IMR-90 (cell line): ENCODE measurements at regions not wholly inside any gene's neighbourhood (a gene's known extent, or its start where the extent isn't known, plus 50 kb on each side); places are given as distances from the start of the nearest gene placed in this dataset.

ENCODE experiments used
- ATAC-seq: fragments of 200-7000 bp; cut with Tn5 transposase; 2 replicates; pipeline ENCODE4 v1.9.1; 2020; ENCODE audit warnings: low read depth, mild to moderate bottlenecking, moderate library complexity
- BruUV-seq: library from RNA; stranded (reverse); fragments of 400-500 nt; replicated peaks from 2 replicates; lab custom pipeline; 2021; lab: Mats Ljungman, UMichigan
- CTCF ChIA-PET: fragments of 300-600 bp; formaldehyde crosslinking; extraction: SDS; loops from one replicate; lab custom pipeline; 2021; ENCODE audit warnings: antibody characterized with exemption; lab: Yijun Ruan, JAX
- POLR2A ChIA-PET: fragments of 300-600 bp; sonication (Branson Sonifier 250); formaldehyde crosslinking; loops from one replicate; lab custom pipeline; 2022; ENCODE audit warnings: antibody characterized with exemption; ENCODE audit not compliant: unreplicated experiment; lab: Charles Lee
- DNase-seq: peaks from one replicate; pipeline ENCODE4 v3.0.0; 2013
- H2AFZ ChIP-seq: replicated peaks from 2 replicates; pipeline ENCODE3; 2013; ENCODE audit warnings: low read length, mild to moderate bottlenecking; ENCODE audit not compliant: poor library complexity
- H2AK5ac ChIP-seq: 2 replicates; pipeline ENCODE4 v1.6.1; 2013; ENCODE audit warnings: low read depth, low read length, inconsistent platforms
- H2AK9ac ChIP-seq: replicated peaks from 2 replicates; pipeline ENCODE3; 2013; ENCODE audit warnings: mild to moderate bottlenecking, low read depth, low read length, moderate library complexity; ENCODE audit not compliant: poor library complexity
- H2BK120ac ChIP-seq: 2 replicates; pipeline ENCODE4 v1.6.1; 2013; ENCODE audit warnings: low read depth, low read length, inconsistent platforms
- H2BK15ac ChIP-seq: 3 replicates; pipeline ENCODE4 v1.6.1; 2013; ENCODE audit warnings: low read depth, low read length, inconsistent platforms
- H2BK20ac ChIP-seq: 2 replicates; pipeline ENCODE4 v1.6.1; 2013; ENCODE audit warnings: low read depth, mild to moderate bottlenecking, inconsistent platforms, low read length, moderate library complexity
- H2BK5ac ChIP-seq: 2 replicates; pipeline ENCODE4 v1.6.1; 2013; ENCODE audit warnings: mild to moderate bottlenecking, low read depth, low read length, inconsistent platforms; ENCODE audit not compliant: poor library complexity, severe bottlenecking
- H3K14ac ChIP-seq: replicated peaks from 2 replicates; pipeline ENCODE4 v1.6.1; 2013; ENCODE audit warnings: low read depth, low read length, inconsistent platforms
- H3K18ac ChIP-seq: 2 replicates; pipeline ENCODE4 v1.6.1; 2013; ENCODE audit warnings: low read depth, low read length, control low read depth
- H3K23ac ChIP-seq: 2 replicates; pipeline ENCODE4 v1.6.1; 2013; ENCODE audit warnings: low read depth, low read length, inconsistent platforms
- H3K27ac ChIP-seq: 2 replicates; pipeline ENCODE4 v1.5.1; 2013; ENCODE audit warnings: mild to moderate bottlenecking, control low read depth, low read length; ENCODE audit not compliant: insufficient read depth
- H3K27me3 ChIP-seq: 2 replicates; pipeline ENCODE4 v1.6.1; 2013; ENCODE audit warnings: low read length; ENCODE audit not compliant: control insufficient read depth, insufficient read depth
- H3K36me3 ChIP-seq: 2 replicates; pipeline ENCODE4 v1.6.1; 2013; ENCODE audit warnings: low read length, mixed read lengths; ENCODE audit not compliant: control insufficient read depth, insufficient read depth
- H3K4ac ChIP-seq: 2 replicates; pipeline ENCODE4 v1.6.1; 2013; ENCODE audit warnings: low read depth, low read length, inconsistent platforms
- H3K4me1 ChIP-seq: 2 replicates; pipeline ENCODE4 v1.6.1; 2013; ENCODE audit warnings: low read length, mixed read lengths; ENCODE audit not compliant: control insufficient read depth, insufficient read depth
- H3K4me2 ChIP-seq: 2 replicates; pipeline ENCODE4 v1.6.1; 2013; ENCODE audit warnings: low read depth, mild to moderate bottlenecking, control low read depth, low read length, moderate library complexity
- H3K4me3 ChIP-seq: 2 replicates; pipeline ENCODE4 v1.5.1; 2013; ENCODE audit warnings: low read depth, mild to moderate bottlenecking, control low read depth, low read length, moderate library complexity; ENCODE audit not compliant: insufficient read depth
- H3K56ac ChIP-seq: 2 replicates; pipeline ENCODE4 v1.6.1; 2013; ENCODE audit warnings: low read length, inconsistent platforms; ENCODE audit not compliant: insufficient read depth; ENCODE audit errors: extremely low read depth
- H3K79me1 ChIP-seq, 2 experiments: 2 replicates each; pipeline ENCODE4 v1.6.1; 2013; ENCODE audit warnings: low read length in 2 of 2, inconsistent platforms in 1 of 2, low read depth in 1 of 2
- H3K9ac ChIP-seq: 2 replicates; pipeline ENCODE4 v1.6.1; 2013; ENCODE audit warnings: low read depth, low read length, control low read depth
- H3K9me1 ChIP-seq: 2 replicates; pipeline ENCODE4 v1.6.1; 2013; ENCODE audit warnings: low read length, inconsistent platforms; ENCODE audit not compliant: insufficient read depth
- H3K9me3 ChIP-seq: 2 replicates; pipeline ENCODE4 v1.6.1; 2013; ENCODE audit warnings: low read length; ENCODE audit not compliant: control insufficient read depth, insufficient read depth
- H4K20me1 ChIP-seq: 2 replicates; pipeline ENCODE4 v1.6.1; 2013; ENCODE audit warnings: low read length, inconsistent platforms; ENCODE audit not compliant: insufficient read depth
- H4K5ac ChIP-seq: 2 replicates; pipeline ENCODE4 v1.6.1; 2013; ENCODE audit warnings: mild to moderate bottlenecking, low read depth, low read length, control low read depth
- H4K8ac ChIP-seq, 2 experiments: 2 replicates each; pipeline ENCODE4 v1.6.1; 2013; ENCODE audit warnings: low read depth in 2 of 2, low read length in 2 of 2, control low read depth in 1 of 2, inconsistent platforms in 1 of 2
- H4K91ac ChIP-seq: 2 replicates; pipeline ENCODE4 v1.6.1; 2013; ENCODE audit warnings: low read depth, low read length, inconsistent platforms; ENCODE audit not compliant: insufficient read depth
- BHLHE40 ChIP-seq: fragments of 150-350 bp; IDR thresholded peaks from 2 replicates; pipeline ENCODE4 v1.6.1; 2016; ENCODE audit warnings: mild to moderate bottlenecking, low read depth, low read length
- CEBPB ChIP-seq: IDR thresholded peaks from 2 replicates; pipeline ENCODE4 v1.6.1; 2012; ENCODE audit warnings: low read depth, low read length, improper control_type of control experiment
- CHD1 ChIP-seq: IDR thresholded peaks from 2 replicates; pipeline ENCODE4 v1.6.1; 2012; ENCODE audit warnings: low read depth, low read length, improper control_type of control experiment
- CTCF ChIP-seq: conservative IDR thresholded peaks from 2 replicates; pipeline ENCODE4 v1.5.1; 2012; ENCODE audit warnings: mild to moderate bottlenecking, low read depth, low read length, improper control_type of control experiment
- ELK1 ChIP-seq: fragments of 150-350 bp; IDR thresholded peaks from 2 replicates; pipeline ENCODE4 v1.6.1; 2016; ENCODE audit warnings: low read depth, mild to moderate bottlenecking, low read length, moderate library complexity, borderline replicate concordance
- FOS ChIP-seq: fragments of 150-350 bp; IDR thresholded peaks from 2 replicates; pipeline ENCODE4 v1.6.1; 2016; ENCODE audit warnings: low read depth, low read length
- MAFK ChIP-seq: IDR thresholded peaks from 2 replicates; pipeline ENCODE4 v1.6.1; 2012; ENCODE audit warnings: low read depth, low read length, improper control_type of control experiment
- MAZ ChIP-seq: IDR thresholded peaks from 2 replicates; pipeline ENCODE4 v1.6.1; 2012; ENCODE audit warnings: low read depth, mild to moderate bottlenecking, low read length, improper control_type of control experiment, moderate library complexity, borderline replicate concordance
- MXI1 ChIP-seq: IDR thresholded peaks from 2 replicates; pipeline ENCODE4 v1.6.1; 2012; ENCODE audit warnings: low read depth, mild to moderate bottlenecking, low read length, moderate library complexity, borderline replicate concordance
- NFE2L2 ChIP-seq: fragments of 150-350 bp; IDR thresholded peaks from 2 replicates; pipeline ENCODE4 v1.6.1; 2016; ENCODE audit warnings: low read depth, mild to moderate bottlenecking, low read length
- POLR2A ChIP-seq: IDR thresholded peaks from 2 replicates; pipeline ENCODE4 v1.6.1; 2012; ENCODE audit warnings: mild to moderate bottlenecking, low read depth, low read length
- RAD21 ChIP-seq: IDR thresholded peaks from 2 replicates; pipeline ENCODE4 v1.6.1; 2012; ENCODE audit warnings: low read length, improper control_type of control experiment
- RCOR1 ChIP-seq: IDR thresholded peaks from 2 replicates; pipeline ENCODE4 v1.6.1; 2012; ENCODE audit warnings: mild to moderate bottlenecking, low read length, improper control_type of control experiment; ENCODE audit not compliant: insufficient replicate concordance
- RFX5 ChIP-seq: IDR thresholded peaks from 2 replicates; pipeline ENCODE4 v1.8.0; 2012; ENCODE audit warnings: low read depth, mild to moderate bottlenecking, low read length, moderate library complexity
- SMC3 ChIP-seq: fragments of 150-350 bp; IDR thresholded peaks from 2 replicates; pipeline ENCODE4 v1.6.1; 2016; ENCODE audit warnings: low read depth, mild to moderate bottlenecking, antibody characterized with exemption, low read length, moderate library complexity
- USF2 ChIP-seq: fragments of 150-350 bp; IDR thresholded peaks from 2 replicates; pipeline ENCODE4 v1.6.1; 2017; ENCODE audit warnings: mild to moderate bottlenecking, antibody characterized with exemption, low read length, low read depth
- WGBS, 2 experiments: methylation state at CpG; one replicate each; pipeline versions ENCODE4 v1.1.5 to v1.1.7; 2013; ENCODE audit warnings: missing lambda C conversion rate in 2 of 2; ENCODE audit not compliant: insufficient read length in 1 of 2; ENCODE audit errors: extremely low coverage in 2 of 2; 5-methylcytosine and 5-hydroxymethylcytosine counted together
- dilution Hi-C: fragments of 300-500 bp; cut with HindIII; formaldehyde crosslinking; loops from one replicate; pipeline ENCODE4 v1.14.3; 2018; ENCODE audit warnings: low sequenced_read_pairs; ENCODE audit not compliant: unreplicated experiment
- in situ Hi-C: fragments of 300-500 bp; cut with MboI; formaldehyde crosslinking; loops from 3 replicates; pipeline ENCODE4 v1.14.3; 2019; ENCODE audit warnings: low sequenced_read_pairs, inconsistent platforms, mixed read lengths
- intact Hi-C: fragments of 100-400 bp; cut with micrococcal nuclease; formaldehyde crosslinking; loops from 2 replicates; pipeline ENCODE4 v1.10.0; 2022

GRCh38 chr17:77660524-77660923 is 298.0 kb upstream of the TNRC6C start:
- POLR2A ChIA-PET: no interaction called here
- Histone ChIP-seq H4K8ac (no peak overlapping the region), H2BK15ac (no peak overlapping the region), H3K4me1 (no peaks in the 10 kb centered on the region), H3K4ac (no peak overlapping the region), H2BK120ac (no peak overlapping the region), H3K79me1 (no peaks in the 10 kb centered on the region), H2AFZ (no peak overlapping the region), H2BK5ac (no peak overlapping the region), H3K27ac (no peak overlapping the region), H4K5ac (no peak overlapping the region), H3K4me3 (no peak overlapping the region), H3K9me1 (no peaks in the 10 kb centered on the region), H3K56ac (no peak overlapping the region), H3K36me3 (no peaks in the 10 kb centered on the region), H2AK9ac (no peak overlapping the region), H3K9me3 (peaks cover 3% of the 10 kb centered on the region), H2AK5ac (no peak overlapping the region), H3K18ac (no peak overlapping the region), H3K14ac (no peak overlapping the region), H4K91ac (no peak overlapping the region), H3K9ac (no peak overlapping the region), H3K4me2 (no peak overlapping the region), H3K23ac (no peak overlapping the region), H4K20me1 (no peaks in the 10 kb centered on the region), H2BK20ac (no peak overlapping the region), H3K27me3 (peaks cover 30% of the 10 kb centered on the region)
- CTCF ChIA-PET: no interaction called here
- dilution Hi-C loops: no loop called here
- intact Hi-C loops: no loop called here
- ATAC-seq (no peak), DNase-seq (no peak)
- BruUV-seq: no TSS peak
- in situ Hi-C loops: no loop called here
- TF ChIP-seq CHD1 (no peak), BHLHE40 (no peak), RFX5 (no peak), ELK1 (no peak), MAZ (no peak), RCOR1 (no peak), USF2 (no peak), RAD21 (no peak), MXI1 (no peak), POLR2A (no peak), SMC3 (no peak), FOS (no peak), CEBPB (no peak), NFE2L2 (no peak), CTCF (no peak), MAFK (no peak)
- WGBS, 2 experiments: 80% methylated on average over 1 of the region's 4 CpGs; no CpG with 5 or more reads in 1 of the 2 experiments
